Central memory CD8-positive, alpha-beta T cell (primary cell): ENCODE measurements at regions not wholly inside any gene's neighbourhood (a gene's known extent, or its start where the extent isn't known, plus 50 kb on each side); places are given as distances from the start of the nearest gene placed in this dataset.

Experiments
- ATAC-seq: fragments of 150-1000 bp; cut with Tn5 transposase; replicated peaks from 2 replicates; pipeline ENCODE4 v1.10.0; 2022; ENCODE audit warnings: mild to moderate bottlenecking, moderate FRiP score, moderate number of reproducible peaks; ENCODE audit not compliant: poor library complexity, severe bottlenecking; ENCODE audit errors: extremely low read depth
- DNase-seq, 2 donors: peaks; one replicate each; pipeline ENCODE4 v3.0.0; 2021; ENCODE audit warnings: low spot score in 2 of 2
- H3K27ac Mint-ChIP-seq: one replicate; pipeline ENCODE4 v1.8.0; 2022; ENCODE audit warnings: low read depth, mild to moderate bottlenecking, moderate library complexity, mixed read lengths
- H3K27me3 Mint-ChIP-seq: one replicate; pipeline ENCODE4 v1.8.0; 2022; ENCODE audit warnings: mixed read lengths
- H3K36me3 Mint-ChIP-seq: one replicate; pipeline ENCODE4 v1.8.0; 2022; ENCODE audit warnings: mild to moderate bottlenecking, moderate library complexity, mixed read lengths; ENCODE audit not compliant: insufficient read depth
- H3K4me1 Mint-ChIP-seq: one replicate; pipeline ENCODE4 v1.8.0; 2022; ENCODE audit warnings: mixed read lengths
- H3K4me3 Mint-ChIP-seq: one replicate; pipeline ENCODE4 v1.8.0; 2022; ENCODE audit warnings: mild to moderate bottlenecking, moderate library complexity, mixed read lengths
- H3K9me3 Mint-ChIP-seq: one replicate; pipeline ENCODE4 v1.8.0; 2022; ENCODE audit warnings: mixed read lengths

DNA sequence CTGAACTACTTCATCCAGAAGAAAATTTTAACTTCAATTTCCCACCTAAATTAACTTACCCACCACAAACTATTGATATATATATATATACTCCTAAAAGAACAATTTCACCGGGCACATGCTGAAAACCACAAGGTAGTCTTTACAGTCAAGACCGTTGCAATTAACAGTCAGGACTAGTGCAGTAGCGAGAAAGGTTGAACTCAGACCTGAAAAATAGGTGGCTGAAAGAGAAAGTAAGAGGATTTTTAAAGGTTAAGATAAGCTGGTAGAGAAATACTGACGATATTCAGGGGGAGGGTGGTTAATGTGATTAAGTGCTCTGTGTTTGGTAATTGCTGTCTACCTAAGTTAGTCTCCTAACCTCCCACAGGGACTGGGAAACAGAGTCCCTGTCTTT, 1153.5 kb upstream of the TMPRSS15 start:
- DNase-seq: no peak
- Mint-ChIP-seq H3K4me1 (no peaks in the 10 kb centered on the region), H3K27ac (no peak overlapping the region), H3K27me3 (no peaks in the 10 kb centered on the region), H3K4me3 (no peak overlapping the region), H3K36me3 (no peaks in the 10 kb centered on the region), H3K9me3 (peaks cover 20% of the 10 kb centered on the region)
- ATAC-seq: no peak

GRCh38 chr21:19557488-19557887, 1153.9 kb upstream of the TMPRSS15 start:
- no peaks in the 10 kb centered on the region for H3K27me3 Mint-ChIP-seq
- DNase-seq (no peak), ATAC-seq (no peak)
- no peaks in the 10 kb centered on the region for H3K4me1 Mint-ChIP-seq
- no peak overlapping the region for H3K4me3 Mint-ChIP-seq
- H3K9me3 Mint-ChIP-seq: peaks cover 19% of the 10 kb centered on the region
- no peaks in the 10 kb centered on the region for H3K36me3 Mint-ChIP-seq
- H3K27ac Mint-ChIP-seq: no peak overlapping the region

GRCh38 chr21:19565587-19565986, 1162.0 kb upstream of the TMPRSS15 start:
- ATAC-seq: no peak
- Mint-ChIP-seq H3K27ac (no peak overlapping the region), H3K4me1 (no peaks in the 10 kb centered on the region), H3K9me3 (peaks cover 14% of the 10 kb centered on the region), H3K36me3 (no peaks in the 10 kb centered on the region), H3K27me3 (no peaks in the 10 kb centered on the region), H3K4me3 (no peak overlapping the region)
- no peak for DNase-seq

GRCh38 chr21:19566975-19567374, 1163.4 kb upstream of the TMPRSS15 start:
- no peak for DNase-seq
- H3K4me1 Mint-ChIP-seq: no peaks in the 10 kb centered on the region
- no peak overlapping the region for H3K4me3 Mint-ChIP-seq
- H3K27ac Mint-ChIP-seq: no peak overlapping the region
- H3K36me3 Mint-ChIP-seq: no peaks in the 10 kb centered on the region
- ATAC-seq: no peak
- peaks cover 11% of the 10 kb centered on the region for H3K9me3 Mint-ChIP-seq
- H3K27me3 Mint-ChIP-seq: no peaks in the 10 kb centered on the region

DNA sequence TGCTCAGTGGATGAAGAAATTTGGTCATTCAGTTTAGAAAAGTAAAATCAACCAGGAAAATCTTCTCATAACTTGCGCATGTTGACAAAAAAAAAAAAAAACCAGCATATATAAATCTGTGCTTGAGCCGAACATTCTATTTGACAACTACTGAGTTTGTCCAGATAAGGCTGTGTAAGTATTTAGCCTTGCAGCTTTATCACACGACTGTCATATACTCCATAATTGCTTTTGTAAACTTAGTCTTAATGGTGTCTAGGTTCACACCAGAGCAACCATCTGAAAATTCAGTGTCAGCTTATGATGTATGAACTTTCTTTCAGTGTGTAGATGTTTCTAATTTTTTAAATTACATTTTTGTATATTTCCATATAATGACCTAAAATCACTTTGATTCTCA, 1173.8 kb upstream of the TMPRSS15 start:
- Mint-ChIP-seq H3K4me3 (no peak overlapping the region), H3K36me3 (no peaks in the 10 kb centered on the region), H3K27ac (no peak overlapping the region), H3K9me3 (peaks cover 8% of the 10 kb centered on the region), H3K27me3 (no peaks in the 10 kb centered on the region), H3K4me1 (no peaks in the 10 kb centered on the region)
- ATAC-seq (no peak), DNase-seq (no peak)

DNA sequence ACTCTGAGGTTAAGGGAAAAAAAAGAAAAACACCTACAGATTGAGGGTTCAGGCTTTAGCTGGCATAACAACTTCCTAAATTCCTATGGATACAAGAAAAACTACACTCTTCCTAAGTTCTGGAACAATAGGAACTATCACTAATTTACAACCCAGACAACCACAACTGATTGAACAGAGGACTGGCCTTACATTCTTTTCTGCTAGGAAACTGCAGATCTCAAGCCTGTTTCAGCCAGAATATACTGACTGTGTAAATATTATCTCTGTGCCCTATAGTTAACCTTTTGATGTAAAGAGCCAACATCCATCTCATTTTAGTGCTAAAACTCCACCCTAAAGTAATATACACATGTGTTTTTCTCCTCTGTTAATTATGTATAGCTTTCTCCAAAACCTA, 1186.5 kb upstream of the TMPRSS15 start:
- H3K9me3 Mint-ChIP-seq: peaks cover 6% of the 10 kb centered on the region
- H3K27me3 Mint-ChIP-seq: no peaks in the 10 kb centered on the region
- no peak overlapping the region for H3K4me3 Mint-ChIP-seq
- no peaks in the 10 kb centered on the region for H3K36me3 Mint-ChIP-seq
- no peaks in the 10 kb centered on the region for H3K4me1 Mint-ChIP-seq
- no peak for DNase-seq
- no peak overlapping the region for H3K27ac Mint-ChIP-seq
- no peak for ATAC-seq

DNA sequence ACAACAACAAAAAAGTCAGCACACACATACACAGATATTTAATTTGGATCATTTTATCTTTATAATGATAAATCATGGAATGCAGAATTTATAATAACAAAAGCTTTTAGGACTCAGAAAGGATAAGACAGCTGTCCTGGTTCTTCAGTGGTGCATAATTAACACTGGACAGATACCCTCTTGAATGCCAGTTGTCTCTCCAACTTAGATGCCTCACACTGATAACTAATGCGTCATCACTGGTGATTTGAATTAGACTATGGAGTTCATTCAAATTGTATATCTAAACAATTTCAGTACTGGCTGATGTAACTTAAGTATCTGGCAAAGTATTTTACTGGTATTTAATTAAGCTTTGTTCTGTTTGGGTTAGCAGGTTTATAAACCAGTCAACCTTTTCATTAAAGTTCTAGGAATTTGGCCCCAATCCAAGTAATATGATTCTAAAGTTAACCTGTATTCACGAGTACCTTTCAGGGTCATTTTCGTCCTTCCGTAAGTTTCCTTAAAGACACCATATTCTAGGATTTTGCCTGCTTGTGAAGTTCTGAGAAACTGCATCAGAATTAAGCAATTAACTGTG, 1199.5 kb upstream of the TMPRSS15 start:
- H3K9me3 Mint-ChIP-seq: peaks cover 5% of the 10 kb centered on the region
- H3K36me3 Mint-ChIP-seq: no peaks in the 10 kb centered on the region
- no peak for ATAC-seq
- no peaks in the 10 kb centered on the region for H3K27me3 Mint-ChIP-seq
- no peak overlapping the region for H3K27ac Mint-ChIP-seq
- no peak overlapping the region for H3K4me3 Mint-ChIP-seq
- H3K4me1 Mint-ChIP-seq: no peaks in the 10 kb centered on the region
- DNase-seq: no peak

DNA sequence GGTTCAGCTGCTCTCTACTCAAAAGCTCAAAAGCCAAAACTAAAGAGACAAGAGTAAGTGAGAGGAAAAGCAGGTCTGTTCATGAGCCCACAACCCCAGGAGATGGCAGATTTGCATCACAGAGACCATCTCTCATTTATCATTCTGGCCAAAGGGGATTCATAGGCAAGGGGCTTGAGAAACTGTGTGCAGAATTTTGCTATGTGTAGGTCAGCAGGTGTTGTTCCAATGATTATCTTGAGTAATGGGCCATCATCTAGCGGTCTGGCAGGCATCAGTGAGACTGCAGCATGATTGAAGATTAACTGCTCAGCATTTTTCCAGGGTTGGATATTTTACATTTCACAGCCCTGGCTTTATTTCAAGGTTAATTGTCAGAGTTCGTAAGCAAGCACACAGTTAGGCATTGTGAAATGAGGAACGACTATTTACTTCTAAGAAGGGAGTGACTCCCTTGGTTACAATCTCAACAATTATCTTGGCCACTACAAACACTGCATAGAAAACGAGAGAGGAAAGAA, 1204.6 kb upstream of the TMPRSS15 start:
- Mint-ChIP-seq H3K27ac (no peak overlapping the region), H3K4me1 (no peaks in the 10 kb centered on the region), H3K36me3 (no peaks in the 10 kb centered on the region), H3K4me3 (no peak overlapping the region), H3K27me3 (no peaks in the 10 kb centered on the region), H3K9me3 (peaks cover 11% of the 10 kb centered on the region)
- DNase-seq (no peak), ATAC-seq (no peak)

DNA sequence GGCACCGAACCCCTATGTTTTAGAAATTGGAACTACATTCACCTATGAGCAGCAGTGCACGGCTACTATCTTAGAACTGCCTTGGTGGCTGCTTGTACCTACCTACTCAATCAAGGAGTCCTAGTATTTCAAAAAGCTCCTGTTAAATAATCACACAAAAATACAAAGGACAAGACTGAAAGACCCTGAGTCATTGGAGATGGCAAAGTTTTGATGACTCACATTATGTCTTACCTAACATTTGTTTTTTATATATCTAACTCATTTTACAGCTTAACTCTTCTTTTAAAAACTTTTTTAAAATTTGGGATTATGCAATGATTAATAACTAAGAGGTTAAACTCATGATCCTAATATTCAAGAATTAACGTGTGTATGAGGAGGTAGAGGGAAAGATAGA, 1206.0 kb upstream of the TMPRSS15 start:
- Mint-ChIP-seq H3K36me3 (no peaks in the 10 kb centered on the region), H3K4me1 (no peaks in the 10 kb centered on the region), H3K27me3 (no peaks in the 10 kb centered on the region), H3K9me3 (peaks cover 16% of the 10 kb centered on the region), H3K4me3 (no peak overlapping the region), H3K27ac (no peak overlapping the region)
- no peak for DNase-seq
- no peak for ATAC-seq

DNA sequence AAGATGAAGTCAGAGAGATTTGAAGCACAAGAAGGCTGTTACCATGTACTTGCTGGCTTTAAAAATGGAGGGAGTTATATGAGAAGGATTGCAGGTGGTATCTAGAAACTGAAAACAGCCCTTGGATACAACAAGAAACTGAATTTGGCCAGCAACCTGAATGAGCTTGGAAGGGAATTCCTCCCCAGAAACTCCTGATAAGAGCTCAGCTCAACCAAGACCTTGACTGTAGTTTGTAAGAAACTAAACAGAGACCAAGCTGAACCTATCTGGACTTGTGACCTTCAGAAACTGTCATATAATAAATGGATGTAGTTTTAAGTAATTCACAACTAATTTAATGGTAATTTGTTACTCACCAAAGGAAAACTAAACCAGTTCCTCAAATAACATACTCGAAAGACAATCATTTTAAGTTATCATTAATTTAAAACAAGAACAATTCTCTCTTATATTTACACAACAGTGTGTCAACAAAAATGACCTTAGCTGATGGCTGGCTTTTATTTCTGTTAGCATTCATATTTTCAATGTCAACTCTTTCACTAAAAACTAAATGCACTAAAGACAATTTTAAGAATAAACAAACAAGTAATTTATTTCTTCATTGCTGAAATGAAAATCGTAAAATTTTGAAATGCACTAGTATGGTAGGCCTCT, 1218.4 kb upstream of the TMPRSS15 start:
- Mint-ChIP-seq H3K27me3 (no peaks in the 10 kb centered on the region), H3K27ac (no peak overlapping the region), H3K4me3 (no peak overlapping the region), H3K36me3 (no peaks in the 10 kb centered on the region), H3K4me1 (no peaks in the 10 kb centered on the region), H3K9me3 (peaks cover 24% of the 10 kb centered on the region)
- no peak for DNase-seq
- ATAC-seq: no peak

GRCh38 chr21:19640964-19641363, 1237.4 kb upstream of the TMPRSS15 start:
- no peaks in the 10 kb centered on the region for H3K27me3 Mint-ChIP-seq
- no peak overlapping the region for H3K4me3 Mint-ChIP-seq
- H3K4me1 Mint-ChIP-seq: no peaks in the 10 kb centered on the region
- H3K9me3 Mint-ChIP-seq: no peaks in the 10 kb centered on the region
- H3K27ac Mint-ChIP-seq: no peak overlapping the region
- DNase-seq (no peak), ATAC-seq (no peak)
- no peaks in the 10 kb centered on the region for H3K36me3 Mint-ChIP-seq

DNA sequence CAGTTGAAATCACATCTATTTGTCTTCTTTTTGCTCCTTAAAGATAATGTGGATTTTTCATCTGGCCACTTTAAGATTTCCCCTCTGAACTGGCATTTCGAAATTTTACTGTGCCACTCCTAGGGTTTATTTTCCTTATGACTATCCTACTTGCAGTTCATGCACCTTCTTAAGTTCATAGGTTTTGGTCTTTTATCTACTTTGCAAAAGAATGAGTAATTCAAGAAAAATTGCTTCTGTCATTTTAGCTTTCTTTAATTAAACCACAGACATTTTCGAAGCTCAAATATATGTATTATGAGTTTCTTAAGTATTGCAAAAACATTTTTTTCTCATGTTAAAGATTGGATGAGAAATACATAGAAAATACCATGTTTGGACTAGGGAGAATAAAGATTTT, 1244.8 kb upstream of the TMPRSS15 start:
- Mint-ChIP-seq H3K4me1 (no peaks in the 10 kb centered on the region), H3K27ac (no peak overlapping the region), H3K4me3 (no peak overlapping the region), H3K27me3 (no peaks in the 10 kb centered on the region), H3K9me3 (peaks cover 11% of the 10 kb centered on the region), H3K36me3 (no peaks in the 10 kb centered on the region)
- DNase-seq (no peak), ATAC-seq (no peak)

DNA sequence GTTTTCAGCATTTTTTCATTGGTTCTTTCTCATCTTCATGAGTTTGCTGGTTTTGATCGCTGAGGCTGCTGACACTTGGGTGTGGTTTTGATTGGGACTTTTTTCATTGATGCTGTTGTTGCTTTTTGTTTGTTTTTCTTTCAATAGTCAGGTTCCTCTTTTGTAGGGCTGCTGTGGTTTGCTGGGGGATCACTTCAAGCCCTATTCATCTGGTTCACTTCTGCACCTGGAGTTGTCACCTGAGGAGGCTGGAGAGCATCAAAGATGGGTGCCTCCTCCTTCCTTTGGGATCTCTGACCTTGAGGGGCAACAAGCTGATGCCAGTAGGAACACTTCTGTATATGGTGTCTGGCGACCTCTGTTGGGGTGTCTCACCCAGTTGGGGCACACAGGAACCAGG, 1279.9 kb upstream of the TMPRSS15 start:
- Mint-ChIP-seq H3K36me3 (no peaks in the 10 kb centered on the region), H3K27me3 (no peaks in the 10 kb centered on the region), H3K9me3 (peaks cover 24% of the 10 kb centered on the region), H3K4me3 (no peak overlapping the region), H3K4me1 (no peaks in the 10 kb centered on the region), H3K27ac (no peak overlapping the region)
- DNase-seq: no peak
- no peak for ATAC-seq
